IPS DF 19.7 (cell line): ENCODE measurements at regions not wholly inside any gene's neighbourhood (a gene's known extent, or its start where the extent isn't known, plus 50 kb on each side); places are given as distances from the start of the nearest gene placed in this dataset.

Source experiments
- DNase-seq: peaks from one replicate; pipeline ENCODE4 v3.0.0-alpha.2; 2013; ENCODE audit warnings: low read depth, low spot score

DNA sequence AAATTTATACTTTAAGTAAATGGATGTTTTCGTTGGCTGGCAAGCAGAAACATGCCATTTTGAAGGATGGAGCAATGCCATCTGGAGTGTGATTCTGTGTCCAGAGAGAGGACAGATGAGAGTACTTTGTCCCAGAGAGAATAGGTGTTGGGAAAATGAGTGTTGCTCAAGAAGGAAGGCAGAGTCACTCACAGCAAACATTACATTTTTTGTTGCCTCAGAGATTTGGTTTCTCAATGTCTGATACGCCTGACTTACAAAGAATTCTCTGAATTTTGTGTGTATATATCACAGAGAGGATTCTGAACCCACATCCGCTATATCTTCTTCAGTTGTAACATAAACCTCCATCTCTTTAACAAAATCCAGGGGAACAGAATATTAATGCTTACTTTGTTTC is 102.8 kb upstream of the PCDH18 start:
- DNase-seq, result no peak

DNA sequence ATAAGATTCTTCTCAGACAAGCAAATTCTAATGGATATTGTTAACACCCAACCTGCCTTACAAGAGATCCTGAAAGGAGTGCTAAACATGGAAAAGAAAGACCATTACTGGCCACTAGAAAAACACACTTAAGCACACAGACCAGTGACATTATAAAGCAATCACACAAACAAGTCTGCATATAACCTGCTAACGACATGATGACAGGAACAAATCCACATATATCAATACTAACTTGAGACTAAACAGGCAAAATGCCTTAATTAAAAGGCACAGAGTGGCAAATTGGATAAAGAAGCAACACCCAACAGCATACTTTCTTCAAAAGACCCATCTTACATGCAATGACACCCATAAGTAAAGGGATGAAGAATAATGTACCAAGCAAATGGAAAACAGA is 100.5 kb upstream of the PCDH18 start:
- DNase-seq, result no peak

DNA sequence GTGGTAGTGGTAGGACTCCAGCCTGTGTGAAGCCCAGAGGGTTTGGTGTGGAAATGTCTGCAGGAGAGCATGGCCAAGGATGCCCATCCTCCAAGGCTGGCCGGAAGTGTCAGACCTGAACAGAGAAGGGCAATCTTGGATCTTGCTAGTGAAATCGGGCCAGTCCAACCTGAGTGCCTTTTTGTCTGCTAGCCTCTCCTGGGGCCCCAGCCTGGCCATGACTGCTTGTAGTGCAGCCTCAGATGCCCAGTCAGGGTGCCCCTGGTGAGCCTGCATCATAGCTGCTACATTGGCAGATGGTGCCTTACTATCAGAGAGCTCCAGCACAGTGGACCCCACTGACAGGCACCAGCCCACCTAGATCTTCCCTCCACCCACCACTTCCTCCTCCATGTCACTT is 99.3 kb upstream of the PCDH18 start:
- DNase-seq, result no peak

DNA sequence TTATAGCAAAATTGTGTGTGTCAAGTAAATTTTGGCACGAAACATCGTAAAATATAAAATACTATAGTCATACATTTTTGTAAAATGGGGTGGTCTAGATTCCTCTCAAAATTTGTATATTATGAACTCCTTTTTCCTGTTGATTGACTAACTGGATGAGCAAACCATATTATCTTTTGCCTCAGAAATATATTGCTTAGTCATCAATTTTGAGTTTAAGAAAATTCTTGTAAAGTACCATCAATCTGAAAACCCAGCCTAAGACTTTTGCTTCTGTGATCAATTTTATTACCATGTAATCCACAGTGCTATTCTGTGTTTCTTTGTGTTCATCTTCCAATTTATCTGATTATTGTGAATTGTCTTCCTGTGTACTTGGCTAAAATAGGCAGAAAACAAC is 98.0 kb upstream of the PCDH18 start:
- DNase-seq, result no peak

DNA sequence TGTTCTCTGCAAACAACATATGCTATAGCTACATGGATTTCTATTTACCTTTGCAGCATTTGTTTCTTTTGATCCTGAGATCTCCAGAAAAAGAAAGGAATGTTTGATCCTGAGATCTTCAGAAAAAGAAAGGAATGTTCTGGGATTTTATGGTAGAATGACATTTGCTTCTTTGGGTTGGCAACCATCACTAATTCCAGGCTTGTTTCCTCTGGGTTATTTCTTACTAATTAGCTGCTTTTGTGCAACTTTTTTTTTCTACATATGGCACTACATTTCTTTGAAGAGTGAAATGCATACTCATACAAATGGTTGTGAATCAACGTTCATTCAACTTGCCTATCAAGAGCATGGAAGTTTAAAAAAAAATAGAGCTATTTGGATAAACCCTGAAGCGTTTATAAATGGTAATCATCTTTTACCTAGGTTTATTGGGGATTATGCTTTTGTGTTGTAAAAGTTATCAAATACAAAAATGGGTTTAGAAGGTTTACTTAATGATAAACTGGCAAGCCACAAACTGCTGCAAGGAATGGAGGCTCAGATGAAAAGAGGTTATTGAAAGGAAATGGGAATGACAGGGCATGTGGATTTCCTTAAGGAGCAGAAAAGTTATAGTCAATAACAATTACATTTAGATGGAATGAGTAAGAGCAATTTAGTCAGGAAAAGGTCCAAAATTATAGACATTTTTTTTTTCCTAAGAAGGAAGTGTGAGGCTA is 95.6 kb upstream of the PCDH18 start:
- DNase-seq, result no peak

DNA sequence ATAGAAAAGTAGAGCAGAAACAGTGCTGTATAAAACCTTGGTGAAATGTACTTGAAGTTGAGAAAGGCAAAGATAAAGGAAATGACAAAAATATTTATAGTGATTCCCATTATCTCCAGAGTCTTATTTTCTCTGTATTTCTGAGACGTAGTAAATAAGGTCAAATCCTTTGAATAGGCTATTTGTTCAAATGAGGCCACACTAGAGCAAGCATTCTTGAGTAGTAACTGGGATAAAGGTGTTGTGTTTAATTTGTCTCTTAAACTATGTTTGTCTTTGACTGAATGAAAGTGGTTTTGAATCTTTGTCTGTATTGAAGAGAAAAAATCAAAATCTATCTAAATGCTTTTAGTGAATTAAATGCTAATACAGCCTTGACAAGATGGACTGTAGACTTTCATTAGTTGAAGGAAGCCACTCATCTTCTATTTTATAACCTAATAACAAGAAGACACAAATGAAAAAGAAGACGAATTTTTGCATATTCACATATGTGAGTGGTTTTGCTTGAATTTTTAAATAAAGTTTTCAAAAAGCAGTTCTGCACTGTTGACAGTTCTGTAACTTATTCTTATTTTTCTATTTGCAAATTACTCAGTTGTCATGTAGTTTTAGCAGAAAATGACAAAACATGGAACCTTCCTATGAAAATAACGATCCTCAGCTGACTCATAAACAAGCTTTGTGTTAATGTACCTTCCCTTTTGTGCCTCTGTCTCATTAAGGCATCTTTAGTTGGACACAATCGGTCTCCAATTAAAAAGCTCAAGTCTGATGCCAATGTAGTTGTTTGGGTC is 94.8 kb upstream of the PCDH18 start:
- no peak for DNase-seq

DNA sequence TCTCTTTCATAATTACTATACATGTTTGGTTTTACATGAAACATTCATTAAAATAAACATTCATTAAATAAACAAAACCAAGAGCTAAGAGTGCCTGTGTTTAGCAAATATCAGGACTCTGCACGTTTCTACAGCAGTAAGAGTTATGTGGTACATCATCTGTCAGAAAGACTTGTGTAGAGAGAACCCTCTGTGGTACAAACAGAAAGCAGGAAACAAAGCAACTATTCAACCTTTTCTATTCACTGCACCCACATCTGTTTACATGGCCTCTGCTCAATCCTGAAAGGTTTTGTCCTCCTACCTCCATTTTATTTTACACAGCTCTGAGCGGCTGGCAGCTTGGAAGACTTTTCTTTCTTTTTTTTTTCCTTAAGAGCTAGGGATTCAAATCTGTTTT is 90.7 kb upstream of the PCDH18 start:
- no peak for DNase-seq

DNA sequence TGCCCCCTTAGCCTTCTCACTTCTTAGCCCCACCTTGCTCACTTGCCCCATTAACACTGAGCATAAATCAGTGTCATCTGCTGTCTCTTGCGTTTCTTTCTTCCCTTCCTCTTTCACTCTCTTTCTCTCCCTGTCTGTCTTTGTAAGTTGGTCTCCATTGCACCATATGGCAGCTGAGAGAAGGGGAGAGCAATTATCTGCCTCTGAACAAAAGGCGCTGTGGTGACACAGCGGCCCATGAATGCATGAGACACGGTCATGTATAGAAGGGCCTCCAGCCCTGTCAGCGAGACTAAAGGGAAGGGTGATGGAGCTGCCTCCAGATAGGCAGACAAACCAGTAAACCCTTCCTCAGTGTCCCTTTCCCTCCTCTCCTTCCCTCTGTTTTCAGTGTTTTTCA is 88.8 kb upstream of the PCDH18 start:
- DNase-seq, result no peak

DNA sequence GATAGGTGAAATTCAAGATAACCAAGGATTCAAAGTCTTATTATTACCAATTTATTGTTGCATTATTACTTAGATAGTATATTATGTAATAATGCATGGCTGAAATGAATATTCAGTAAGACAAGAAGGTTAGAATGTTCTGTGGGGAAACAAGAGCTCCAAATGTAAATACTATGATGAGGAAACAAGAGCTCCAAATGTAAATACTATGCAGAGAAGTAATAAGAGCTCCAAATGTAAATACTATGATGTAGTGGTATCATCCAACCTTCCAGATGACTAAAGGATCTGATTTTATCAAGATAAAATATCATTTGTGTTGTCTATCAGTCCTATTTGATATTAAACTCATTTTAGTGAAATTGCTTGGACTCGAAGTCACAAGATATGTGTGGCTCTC is 82.2 kb upstream of the PCDH18 start:
- no peak for DNase-seq

DNA sequence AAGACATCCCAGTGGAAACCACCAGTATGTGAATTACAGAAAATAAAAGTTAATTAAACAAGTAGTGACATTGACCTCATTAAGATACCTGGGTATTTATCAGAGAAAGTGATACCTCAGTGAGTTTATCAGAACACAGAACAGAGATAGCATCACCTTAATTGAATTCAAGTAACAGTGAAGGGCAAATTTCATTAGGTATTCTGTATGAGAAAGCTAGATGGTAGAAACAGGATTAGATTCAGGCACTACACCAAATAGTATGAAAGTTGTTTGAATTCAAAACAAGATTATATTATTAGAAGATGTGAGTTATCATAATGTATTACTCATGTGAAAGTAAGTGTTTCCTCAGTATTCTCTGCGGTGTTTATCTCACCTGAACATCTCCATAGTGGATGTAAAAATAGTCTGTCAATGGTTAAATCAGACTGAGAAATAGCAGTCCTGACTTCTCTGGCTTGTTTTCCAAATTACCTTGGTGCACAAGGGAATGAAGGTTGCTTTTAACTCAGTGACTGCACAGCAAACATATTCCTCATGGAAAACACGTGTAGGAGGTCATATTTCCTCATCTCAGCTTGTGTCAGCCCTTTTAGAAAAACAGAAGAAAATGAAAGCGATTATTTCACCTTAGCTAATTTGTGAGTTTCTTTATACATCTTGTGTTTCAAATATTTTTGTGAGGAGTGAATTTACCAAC is 79.9 kb upstream of the PCDH18 start:
- no peak for DNase-seq

DNA sequence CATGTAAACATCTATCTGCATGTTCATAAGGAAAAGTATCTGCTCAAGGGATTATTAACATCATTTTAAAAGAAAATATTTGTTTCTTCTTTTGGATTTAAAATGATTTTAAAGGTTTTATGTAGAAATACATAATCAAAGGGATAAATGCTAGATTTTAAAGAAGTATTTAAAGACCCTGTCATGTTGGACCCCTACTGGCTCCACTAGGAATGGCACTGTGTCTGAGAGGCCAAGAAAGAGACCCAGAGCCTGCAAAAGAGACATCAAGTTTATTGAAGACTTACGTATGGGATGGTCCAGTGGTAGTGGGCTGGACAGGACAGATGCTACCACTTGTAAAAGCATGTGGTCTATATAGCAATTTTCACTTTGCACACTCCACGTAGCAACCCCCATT is 78.7 kb upstream of the PCDH18 start:
- peak; percentile 9 for DNase-seq

DNA sequence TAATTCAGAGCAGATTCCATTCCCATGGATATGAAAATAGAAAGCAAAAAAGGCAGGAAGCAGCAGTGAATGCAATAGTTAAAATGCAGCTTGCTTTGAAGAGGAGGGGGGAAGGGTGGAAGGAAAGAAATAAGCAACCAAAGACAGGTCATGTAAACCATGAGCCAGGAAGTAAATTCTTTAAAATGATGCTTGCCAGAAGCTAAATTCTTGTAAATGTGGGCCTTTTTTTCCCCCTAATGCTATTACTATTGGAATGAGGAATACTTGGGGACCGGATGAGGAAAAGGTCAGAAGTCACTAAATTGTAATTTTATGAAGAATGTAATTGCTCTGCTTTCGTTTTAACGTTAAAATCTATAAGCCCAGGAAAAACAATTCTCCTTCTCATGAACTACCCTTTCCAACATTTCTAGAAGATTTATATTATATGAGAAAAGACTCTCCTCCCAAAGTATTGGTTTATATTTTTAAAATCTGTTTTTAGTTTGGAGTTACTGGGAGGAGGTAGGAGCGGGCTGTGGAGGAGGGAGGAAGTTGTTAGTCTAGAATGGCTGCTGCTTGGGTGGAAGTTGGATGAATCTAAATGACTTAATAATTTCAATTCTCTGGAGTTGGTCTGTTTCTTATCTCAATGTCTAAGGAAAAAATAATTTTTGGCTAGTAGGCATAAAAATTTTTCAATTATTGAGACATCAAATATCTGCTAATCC is 77.6 kb upstream of the PCDH18 start:
- DNase-seq, result no peak

DNA sequence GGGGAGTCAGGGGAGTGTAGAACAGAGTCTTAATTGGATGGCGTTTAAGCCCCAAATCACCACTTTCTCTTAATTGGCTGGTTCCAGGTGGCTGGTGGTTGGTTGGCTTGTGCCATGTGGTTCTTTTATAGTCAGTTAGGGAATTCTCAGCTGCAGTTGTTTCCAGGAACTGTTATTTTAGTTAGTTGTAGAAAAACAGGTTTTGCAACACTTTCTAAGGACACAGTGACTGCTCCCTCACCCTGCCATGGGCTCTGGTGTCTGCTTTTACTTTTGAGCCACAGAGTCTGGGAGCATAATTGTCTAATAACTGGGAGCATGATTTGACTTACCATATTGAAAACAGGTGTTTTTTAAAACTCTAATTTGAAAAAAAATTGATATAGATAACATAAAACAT is 75.8 kb upstream of the PCDH18 start:
- DNase-seq, result no peak

DNA sequence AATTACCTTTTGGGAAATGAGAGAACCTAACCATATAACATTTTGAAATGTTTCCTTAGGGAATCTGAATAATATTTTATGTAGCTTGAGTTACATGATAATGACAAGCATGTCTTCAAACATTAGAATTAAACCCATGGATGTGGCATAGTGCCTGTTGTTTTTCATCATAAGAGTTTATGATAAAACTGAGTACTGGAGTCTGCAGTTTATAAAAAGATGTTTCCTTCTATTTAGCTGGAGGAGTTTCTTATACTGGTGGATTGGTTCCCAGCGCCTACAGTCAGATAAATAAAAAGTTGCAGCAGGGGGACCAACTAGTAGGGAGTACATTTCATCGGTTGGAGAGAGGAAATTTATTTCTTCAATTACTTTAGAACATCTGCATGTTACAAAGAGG is 70.1 kb upstream of the PCDH18 start:
- no peak for DNase-seq

DNA sequence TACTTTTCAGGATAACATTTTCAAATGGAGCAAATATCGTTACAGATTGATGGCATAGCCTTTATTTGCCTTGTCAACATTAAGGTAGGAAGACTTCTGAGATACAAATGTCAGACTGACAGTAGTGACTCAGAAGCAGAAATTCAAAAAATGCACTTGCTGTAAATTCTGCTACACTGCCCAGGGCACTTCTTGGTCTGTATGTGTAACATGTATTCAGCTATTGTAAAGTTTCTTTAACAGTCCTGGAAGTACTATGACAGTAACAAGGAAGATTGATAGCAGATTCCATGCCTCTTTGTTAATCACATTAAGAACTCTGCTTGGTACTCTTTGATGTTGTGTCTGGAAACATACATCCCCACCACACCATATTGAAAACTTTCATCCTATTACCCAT is 69.6 kb upstream of the PCDH18 start:
- DNase-seq, result no peak

DNA sequence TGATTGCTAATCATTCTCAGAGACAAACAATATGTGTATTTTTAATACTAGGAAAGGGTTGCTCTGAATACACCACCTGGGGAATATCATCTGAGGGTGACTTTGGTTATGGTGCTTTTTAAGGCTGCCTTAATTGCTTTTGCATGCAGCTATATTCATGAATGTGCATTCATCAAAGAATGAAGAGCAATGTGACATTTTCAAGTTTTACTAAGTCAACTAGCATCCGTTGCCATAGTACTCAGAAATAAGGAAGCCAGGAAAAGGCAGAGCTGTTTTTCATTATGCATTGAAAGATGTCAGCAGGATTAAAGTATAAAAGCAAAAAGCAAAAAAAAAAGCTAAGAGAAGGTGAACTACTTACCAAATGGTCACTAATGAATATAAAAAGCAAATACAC is 67.4 kb upstream of the PCDH18 start:
- DNase-seq, result no peak

DNA sequence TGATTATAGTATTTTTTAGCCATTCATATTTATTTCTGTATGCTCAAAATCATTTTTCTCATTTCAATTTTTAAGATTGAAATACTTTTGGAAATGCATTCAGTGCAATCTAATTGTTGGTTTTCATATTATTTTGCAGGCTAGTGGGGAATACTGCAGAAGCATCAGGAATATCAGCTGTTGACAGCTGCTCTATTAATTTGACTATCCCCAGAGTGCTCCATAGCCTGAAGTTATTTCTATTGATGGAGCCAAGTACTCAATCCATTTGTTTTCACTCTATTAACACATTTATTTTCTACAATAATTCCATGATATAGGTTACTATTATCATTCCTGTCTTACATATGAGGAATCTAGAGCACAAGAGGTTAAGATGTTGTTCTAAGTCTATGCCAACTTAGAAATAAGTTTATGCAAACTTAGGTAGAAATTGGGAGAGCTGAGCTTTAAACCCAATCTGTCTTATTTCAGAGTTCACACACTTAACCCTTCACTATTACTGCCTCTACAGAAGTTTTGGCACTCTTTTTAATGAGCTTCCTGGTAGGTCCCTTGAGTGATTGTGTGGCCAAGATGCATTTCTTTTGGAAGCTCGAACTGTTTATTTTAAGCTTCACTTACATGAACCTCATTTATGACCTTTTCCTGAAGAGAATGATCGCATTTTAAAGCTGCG is 65.6 kb upstream of the PCDH18 start:
- DNase-seq, result no peak

DNA sequence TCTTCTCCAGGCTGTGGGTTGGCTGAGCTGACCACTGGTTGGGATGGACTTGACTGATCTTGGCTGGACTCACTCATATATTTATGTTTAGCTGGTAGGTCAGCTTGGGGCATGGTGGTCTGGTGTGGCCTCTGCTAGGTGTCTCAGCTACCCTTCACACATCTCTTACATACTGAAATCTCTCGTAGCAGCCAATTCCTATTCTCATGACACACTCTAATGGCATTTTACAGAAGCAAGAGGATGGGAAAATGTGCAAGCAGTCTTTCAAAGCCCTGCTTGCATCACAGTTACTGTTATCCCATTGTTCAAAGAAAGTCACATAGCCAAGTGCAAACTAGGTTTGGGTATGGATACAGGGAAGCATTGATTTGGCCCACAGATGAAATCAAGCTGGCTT is 55.5 kb upstream of the PCDH18 start:
- DNase-seq, result no peak

DNA sequence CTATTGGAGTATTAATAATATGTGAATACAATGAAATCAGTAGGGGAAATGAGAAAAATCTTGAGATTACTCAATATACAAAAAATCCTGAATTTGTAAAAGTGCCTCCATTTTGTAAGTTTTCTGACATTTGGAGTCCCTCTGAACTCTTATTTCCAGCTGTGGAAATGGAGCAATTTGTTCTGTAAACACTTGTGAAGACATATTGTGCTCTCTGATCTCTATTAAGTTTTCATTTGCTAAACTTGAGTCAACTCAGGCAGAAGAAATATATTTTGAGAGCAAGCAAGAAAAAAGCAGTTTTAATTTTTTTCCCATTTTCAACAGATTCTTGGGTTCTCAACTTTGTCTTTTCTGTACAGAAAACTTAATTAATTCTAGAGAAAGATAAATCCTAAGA is 51.4 kb upstream of the PCDH18 start:
- DNase-seq, result no peak
